ENCODE measurements at regions not wholly inside any gene's neighbourhood (a gene's known extent, or its start where the extent isn't known, plus 50 kb on each side); places are given as distances from the start of the nearest gene placed in this dataset.

DNA sequence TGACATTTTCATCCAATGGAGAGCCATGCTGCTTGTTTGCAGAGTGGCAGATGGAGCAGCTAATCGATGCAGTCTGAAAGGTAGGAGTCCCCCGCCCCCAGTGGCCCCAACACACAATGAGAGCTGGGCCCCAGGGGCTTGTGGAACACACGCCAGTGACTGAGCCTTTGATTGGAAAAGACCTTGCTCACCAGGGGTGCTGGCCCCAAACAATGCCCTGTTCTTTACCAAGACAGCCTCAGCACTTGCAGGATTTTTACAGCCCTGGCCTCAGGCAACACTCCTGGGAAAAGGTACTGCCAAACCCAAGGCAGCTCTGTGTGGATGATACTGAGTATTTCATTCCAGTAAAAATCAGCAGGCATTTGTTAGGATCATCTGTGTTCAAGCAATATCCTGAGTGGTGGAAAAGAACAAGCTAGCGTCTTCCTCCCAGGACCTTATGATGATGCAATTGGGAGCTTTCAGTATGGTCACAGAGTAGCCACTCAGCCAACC, 276.8 kb upstream of the CLINT1 start:
- TF ChIP-seq, protein P1, sequence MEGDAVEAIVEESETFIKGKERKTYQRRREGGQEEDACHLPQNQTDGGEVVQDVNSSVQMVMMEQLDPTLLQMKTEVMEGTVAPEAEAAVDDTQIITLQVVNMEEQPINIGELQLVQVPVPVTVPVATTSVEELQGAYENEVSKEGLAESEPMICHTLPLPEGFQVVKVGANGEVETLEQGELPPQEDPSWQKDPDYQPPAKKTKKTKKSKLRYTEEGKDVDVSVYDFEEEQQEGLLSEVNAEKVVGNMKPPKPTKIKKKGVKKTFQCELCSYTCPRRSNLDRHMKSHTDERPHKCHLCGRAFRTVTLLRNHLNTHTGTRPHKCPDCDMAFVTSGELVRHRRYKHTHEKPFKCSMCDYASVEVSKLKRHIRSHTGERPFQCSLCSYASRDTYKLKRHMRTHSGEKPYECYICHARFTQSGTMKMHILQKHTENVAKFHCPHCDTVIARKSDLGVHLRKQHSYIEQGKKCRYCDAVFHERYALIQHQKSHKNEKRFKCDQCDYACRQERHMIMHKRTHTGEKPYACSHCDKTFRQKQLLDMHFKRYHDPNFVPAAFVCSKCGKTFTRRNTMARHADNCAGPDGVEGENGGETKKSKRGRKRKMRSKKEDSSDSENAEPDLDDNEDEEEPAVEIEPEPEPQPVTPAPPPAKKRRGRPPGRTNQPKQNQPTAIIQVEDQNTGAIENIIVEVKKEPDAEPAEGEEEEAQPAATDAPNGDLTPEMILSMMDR (IDR thresholded peaks at IDR 0.05; ENCODE audit: low read length): no peak
- TF ChIP-seq EZH2 (IDR thresholded peaks at IDR 0.05; ENCODE audit: borderline replicate concordance, low read length): no peak
